Heart left ventricle (tissue), 16 donors: ENCODE measurements at regions not wholly inside any gene's neighbourhood (a gene's known extent, or its start where the extent isn't known, plus 50 kb on each side); places are given as distances from the start of the nearest gene placed in this dataset.

ENCODE experiments used
- ATAC-seq, 4 donors: fragments of 200-7000 bp; cut with Tn5 transposase; one replicate each; pipeline ENCODE4 v1.9.1; 2020 to 2022; ENCODE audit warnings: moderate library complexity in 4 of 4, mild to moderate bottlenecking in 3 of 4, moderate number of reproducible peaks in 1 of 4
- DNase-seq, 5 donors: peaks; one replicate each; pipeline ENCODE4 v3.0.0-alpha.2; 2020
- H3K27ac ChIP-seq, 12 donors: fragments of 200-600 bp; sonication (generic) in 4 of 12; one replicate each; pipeline versions ENCODE4 v1.5.0 to v1.8.0; 2016 to 2022; ENCODE audit warnings: mild to moderate bottlenecking in 2 of 12
- H3K27me3 ChIP-seq, 9 donors: fragments of 200-600 bp; sonication (generic) in 2 of 9; one replicate each; pipeline versions ENCODE4 v1.5.1 to v1.8.0; 2016 to 2022; ENCODE audit warnings: mild to moderate bottlenecking in 3 of 9
- H3K36me3 ChIP-seq, 9 donors: fragments of 200-600 bp; sonication (generic) in 2 of 9; one replicate each; pipeline versions ENCODE4 v1.5.0 to v1.8.0; 2018 to 2022; ENCODE audit warnings: mild to moderate bottlenecking in 2 of 9
- H3K4me1 ChIP-seq, 12 donors: fragments of 200-600 bp; sonication (generic) in 4 of 12; one replicate each; pipeline versions ENCODE4 v1.5.0 to v1.8.0; 2016 to 2022; ENCODE audit warnings: mild to moderate bottlenecking in 3 of 12
- H3K4me3 ChIP-seq, 12 donors: fragments of 200-600 bp; sonication (generic) in 4 of 12; one replicate each; pipeline versions ENCODE4 v1.5.0 to v1.8.0; 2017 to 2022; ENCODE audit warnings: mild to moderate bottlenecking in 9 of 12, moderate library complexity in 4 of 12
- H3K9me3 ChIP-seq, 12 donors: fragments of 200-600 bp; sonication (generic) in 4 of 12; one replicate each; pipeline versions ENCODE4 v1.5.0 to v1.8.0; 2016 to 2022; ENCODE audit warnings: mild to moderate bottlenecking in 1 of 12
- CTCF ChIP-seq, 12 donors: fragments of 200-600 bp; sonication (generic) in 4 of 12; IDR thresholded peaks; one replicate each; pipeline versions ENCODE4 v1.5.0 to v1.8.0; 2018 to 2022; ENCODE audit warnings: antibody characterized with exemption in 12 of 12, mild to moderate bottlenecking in 5 of 12
- POLR2A ChIP-seq, 2 donors: fragments of 450-650 bp; IDR thresholded peaks; one replicate each; pipeline ENCODE4 v1.6.1; 2017; ENCODE audit warnings: antibody characterized with exemption in 2 of 2, mild to moderate bottlenecking in 2 of 2, moderate library complexity in 2 of 2
- WGBS, 4 donors: extraction: QIAGEN DNeasy Blood & Tissue Kit in 2 of 4; methylation state at CpG; one replicate each; pipeline versions ENCODE4 v1.1.5 to v1.1.7; 2013 to 2018; 5-methylcytosine and 5-hydroxymethylcytosine counted together
- intact Hi-C, 10 donors: fragments of 100-400 bp; cut with DNase I; formaldehyde crosslinking; loops; one replicate each; pipeline versions ENCODE4 v1.11.1 to v1.14.2; 2022
- donor health status: ischemic (EF 13 %, LVEDD 7.1; RV severe dilation, severe dysfunction).
- donor health status: healthy with polysubstance abuse.
- donor health status: DM: no; HTN: yes; CAD: no.
- donor health status: DM: no; HTN: no; CAD: no.
- donor health status: ischemic (EF 25% LVEDD 6.9; RV normal size, moderate dysfunction).
- donor health status: ischemic (EF 25% LVEDD 5.7; RV mildly dilated, moderate dysfunction).
- donor health status: healthy.
- donor health status: DM: yes; HTN: yes; CAD: no.
- donor health status: ischemic (EF 35%, LVEDD 5.7; RV mildly dilated, moderate dysfunction).
- donor health status: nonischemic (EF 11% LVEDD 7.7; RV severe dilation, severe dysfunction).
- donor health status: DM: yes; HTN: yes; CAD: no.
- donor health status: PGD.
- donor health status: ischemic (EF 29% LVEDD 5.4; RV normal size, mild dysfunction).
- donor health status: nonischemic (EF 23%, LVEDD 6.1; RV moderate dilation, normal function).

DNA sequence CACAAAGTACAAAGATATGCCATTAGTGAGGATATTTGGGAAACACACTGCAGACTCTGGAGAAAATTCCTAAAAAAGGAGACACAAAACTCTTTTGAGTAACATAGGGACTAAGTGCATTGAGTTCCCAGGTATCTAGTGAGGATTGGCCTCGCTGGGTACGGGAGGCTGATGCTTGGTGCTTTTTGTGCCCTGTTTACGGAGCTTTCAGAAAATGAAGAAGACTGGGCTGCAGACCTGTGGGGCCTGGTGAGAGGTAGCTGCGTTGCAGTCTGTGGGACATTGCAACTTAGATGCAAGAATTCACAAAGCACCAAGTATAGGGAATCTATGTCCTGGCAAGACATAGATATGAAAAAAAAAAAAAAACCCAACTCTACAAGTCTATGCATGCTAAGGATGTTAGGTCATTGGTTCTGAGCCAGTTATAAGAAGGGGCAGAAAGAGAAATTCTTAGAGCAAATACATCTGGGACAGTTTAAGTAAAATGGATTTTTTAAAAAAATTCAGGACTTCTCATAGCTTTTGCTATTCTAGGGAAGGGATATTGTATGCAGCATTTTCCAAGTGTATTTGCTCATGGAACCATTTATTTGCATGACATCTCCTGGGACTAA, 156.0 kb downstream of the SLC4A3 start:
- no peak for DNase-seq
- Histone ChIP-seq H3K27ac (no peak overlapping the region), H3K4me1 (no peaks in the 10 kb centered on the region), H3K36me3 (no peaks in the 10 kb centered on the region), H3K4me3 (no peak overlapping the region), H3K9me3 (no peaks in the 10 kb centered on the region), H3K27me3 (no peaks in the 10 kb centered on the region)
- ATAC-seq = no peak
- TF ChIP-seq CTCF (IDR thresholded peaks at IDR 0.05) (no peak), POLR2A (IDR thresholded peaks at IDR 0.05) (no peak)
- intact Hi-C loops = no loop called here
- WGBS, 4 donors = 72 to 77% (median 75%) methylated on average over 4 of the region's 4 CpGs

DNA sequence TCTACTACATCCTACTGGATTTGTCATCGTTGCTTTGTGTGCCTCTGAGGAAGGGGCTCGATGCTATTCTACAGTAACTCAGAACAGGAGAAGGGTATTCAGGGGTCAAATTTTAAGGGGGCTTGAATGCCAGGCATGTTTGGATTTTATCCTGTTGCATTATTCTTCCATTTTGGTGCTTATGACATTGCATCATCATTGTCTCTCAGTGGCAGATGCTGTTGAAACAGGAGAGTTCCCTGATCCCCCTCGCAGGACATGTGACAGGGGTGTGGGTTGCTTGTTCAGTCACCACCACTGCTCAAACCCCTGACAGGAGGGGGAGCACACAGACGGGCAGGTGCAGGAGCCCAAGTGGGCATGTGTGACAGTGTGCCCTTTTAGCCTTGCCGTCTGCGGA, 156.7 kb downstream of the SLC4A3 start:
- Histone ChIP-seq H3K27me3 (no peaks in the 10 kb centered on the region), H3K36me3 (no peaks in the 10 kb centered on the region), H3K27ac (no peak overlapping the region), H3K4me1 (no peaks in the 10 kb centered on the region), H3K9me3 (no peaks in the 10 kb centered on the region), H3K4me3 (no peak overlapping the region)
- TF ChIP-seq POLR2A (IDR thresholded peaks at IDR 0.05) (no peak), CTCF (IDR thresholded peaks at IDR 0.05) (no peak)
- DNase-seq (no peak), ATAC-seq (no peak)
- WGBS, 4 donors = 79 to 83% (median 79%) methylated on average over 5 to 6 of the region's 6 CpGs
- intact Hi-C loops = no loop called here

DNA sequence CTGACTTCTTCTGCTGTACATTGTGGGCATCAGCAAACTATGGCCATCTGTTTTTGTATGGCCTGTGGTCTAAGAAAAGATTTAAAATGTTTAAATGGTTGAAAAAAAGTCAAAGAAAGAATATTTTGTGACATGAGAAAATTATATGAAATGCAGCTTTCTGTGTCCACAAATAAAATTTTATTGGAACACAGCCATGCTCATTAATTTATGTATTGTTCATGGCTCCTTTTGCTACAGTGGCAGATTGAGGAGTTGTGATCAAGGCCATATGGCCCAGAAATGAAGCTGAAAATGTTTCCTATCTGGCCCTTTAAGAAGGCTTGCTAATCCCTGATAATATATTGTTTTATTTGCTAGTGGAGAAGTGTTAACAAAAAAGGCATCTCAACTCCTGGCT, 162.0 kb downstream of the SLC4A3 start:
- H3K4me1 ChIP-seq = no peaks in the 10 kb centered on the region
- no peak for DNase-seq
- no peak overlapping the region for H3K4me3 ChIP-seq
- H3K9me3 ChIP-seq = no peaks in the 10 kb centered on the region
- no peak overlapping the region for H3K27ac ChIP-seq
- intact Hi-C loops = no loop called here
- no peaks in the 10 kb centered on the region for H3K36me3 ChIP-seq
- no peaks in the 10 kb centered on the region for H3K27me3 ChIP-seq
- TF ChIP-seq POLR2A (IDR thresholded peaks at IDR 0.05) = no peak
- no peak for TF ChIP-seq CTCF (IDR thresholded peaks at IDR 0.05)
- no peak for ATAC-seq

GRCh38 chr2:219792446-219792845, 165.0 kb downstream of the SLC4A3 start:
- DNase-seq (no peak), ATAC-seq (no peak)
- Histone ChIP-seq H3K27ac (no peak overlapping the region), H3K4me3 (no peak overlapping the region), H3K27me3 (no peaks in the 10 kb centered on the region), H3K4me1 (no peaks in the 10 kb centered on the region), H3K9me3 (no peaks in the 10 kb centered on the region), H3K36me3 (no peaks in the 10 kb centered on the region)
- TF ChIP-seq POLR2A (IDR thresholded peaks at IDR 0.05) (no peak), CTCF (IDR thresholded peaks at IDR 0.05) (no peak)
- WGBS, 4 donors = 84 to 92% (median 90%) methylated on average over 4 of the region's 4 CpGs
- intact Hi-C loops = no loop called here
